ENCODE measurements at regions not wholly inside any gene's neighbourhood (a gene's known extent, or its start where the extent isn't known, plus 50 kb on each side); places are given as distances from the start of the nearest gene placed in this dataset.

DNA sequence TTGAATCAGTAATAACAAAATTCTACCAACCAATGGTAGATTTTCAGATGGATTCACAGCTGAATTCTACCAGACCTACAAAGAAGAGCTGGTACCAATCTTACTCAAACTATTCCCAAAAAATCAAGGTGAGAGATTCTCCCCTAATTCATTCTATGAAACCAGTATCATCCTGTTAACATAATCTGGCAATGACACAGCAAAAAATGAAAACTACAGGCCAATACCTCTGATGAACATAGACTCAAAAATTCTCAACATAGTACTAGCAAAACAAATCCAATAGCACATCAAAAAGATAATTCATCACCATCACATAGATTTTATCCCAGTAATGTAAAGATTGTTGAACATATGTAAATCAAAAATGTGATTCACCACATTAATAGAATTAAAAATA is 234.4 kb upstream of the KIF2B start:
- no peaks in the 10 kb centered on the region for H3K4me1 ChIP-seq (ENCODE audit: insufficient read depth, low read length)
- peaks cover 82% of the 10 kb centered on the region for H3K9me3 ChIP-seq (ENCODE audit: low read length)
- ChIA-PET POLR2A (no interaction called here), CTCF (ENCODE audit: low intra/inter-chr PET ratio, low total read pairs) (no interaction called here)
- H3K9ac ChIP-seq (ENCODE audit: insufficient read depth, low read depth, low read length), result no peak overlapping the region
- H3K4me2 ChIP-seq (ENCODE audit: low read depth, low read length), result no peak overlapping the region
- peak; percentile 77 for TF ChIP-seq NFE2L2 (IDR thresholded peaks at IDR 0.05; ENCODE audit: low read length)
- no peak for TF ChIP-seq TCF12 (IDR thresholded peaks at IDR 0.05)
- TF ChIP-seq TCF12 (CRISPR knock-in tag; IDR thresholded peaks at IDR 0.05), result no peak
- H2AFZ ChIP-seq (ENCODE audit: low read length), result no peak overlapping the region
- FAIRE-seq (no peak), ATAC-seq (no peak), DNase-seq (ENCODE audit: low spot score) (no peak)
- in situ Hi-C loops (cut with HindIII; ENCODE audit: extremely low pct_ligation_motif_present, low pct_unique_long_range_greater_than_20kb) (no loop called here), intact Hi-C loops (cut with micrococcal nuclease; ENCODE audit: unreplicated experiment) (no loop called here)
- no peaks in the 10 kb centered on the region for H3K36me3 ChIP-seq (replicated peaks in 1 of 2; ENCODE audit: control insufficient read depth in 1 of 2, insufficient read depth in 2 of 2, low read length in 2 of 2)
- no peaks in the 10 kb centered on the region for H3K79me2 ChIP-seq (ENCODE audit: insufficient read depth, low read length)
- H4K20me1 ChIP-seq (ENCODE audit: insufficient read depth, low read length), result no peaks in the 10 kb centered on the region
- H3K27ac ChIP-seq (ENCODE audit: extremely low read length, insufficient read depth, low read length), result no peak overlapping the region
- no TSS peak for BruUV-seq (replicated peaks)
- no peaks in the 10 kb centered on the region for H3K27me3 ChIP-seq (ENCODE audit: control insufficient read depth in 1 of 2, insufficient read depth in 2 of 2, low read length in 2 of 2)
- no peak overlapping the region for H3K4me3 ChIP-seq (replicated peaks in 1 of 3; ENCODE audit: insufficient read depth in 1 of 3, low read depth in 2 of 3, low read length in 3 of 3)

DNA sequence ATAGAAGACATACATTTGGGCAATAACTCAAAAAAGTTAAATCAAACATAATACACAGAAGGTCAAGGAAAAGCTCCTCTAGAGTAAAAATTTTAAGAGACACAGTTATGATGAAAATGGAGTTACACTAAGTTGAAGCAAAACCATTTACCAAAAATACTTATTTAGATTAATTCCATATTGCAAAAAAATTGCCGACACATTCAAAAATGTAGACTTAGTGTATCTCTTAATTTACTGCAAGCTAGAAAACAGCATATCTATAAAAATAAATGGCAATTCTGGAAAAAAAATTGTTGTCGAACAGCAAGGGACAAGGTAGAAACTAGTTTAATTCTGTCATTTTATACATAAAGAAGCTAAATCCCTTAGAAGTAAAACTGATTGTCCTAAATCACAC is 248.7 kb upstream of the KIF2B start:
- no peak overlapping the region for H3K9ac ChIP-seq (ENCODE audit: insufficient read depth, low read depth, low read length)
- peak; percentile 81 for TF ChIP-seq MAFF (IDR thresholded peaks at IDR 0.05; ENCODE audit: low read depth, low read length)
- TF ChIP-seq ZNF30 (CRISPR knock-in tag; IDR thresholded peaks at IDR 0.05), result no peak
- peak; percentile 60 to 88 for TF ChIP-seq MAFK (conservative IDR thresholded peaks at IDR 0.05 in 1 of 2, IDR thresholded peaks at IDR 0.05 in 1 of 2; ENCODE audit: low read length in 2 of 2)
- no peak for TF ChIP-seq MXI1 (IDR thresholded peaks at IDR 0.05; ENCODE audit: borderline replicate concordance, low read depth, low read length)
- ChIA-PET POLR2A (no interaction called here), CTCF (ENCODE audit: low intra/inter-chr PET ratio, low total read pairs) (no interaction called here)
- H3K27ac ChIP-seq (ENCODE audit: extremely low read length, insufficient read depth, low read length), result no peak overlapping the region
- FAIRE-seq (no peak), ATAC-seq (no peak), DNase-seq (ENCODE audit: low spot score) (no peak)
- in situ Hi-C loops (cut with HindIII; ENCODE audit: extremely low pct_ligation_motif_present, low pct_unique_long_range_greater_than_20kb) (loop anchor here (25.0 kb wide), 1 partner anchor 88 kb away; no protein-coding TSS in a partner anchor), intact Hi-C loops (cut with micrococcal nuclease; ENCODE audit: unreplicated experiment) (no loop called here)
- no peaks in the 10 kb centered on the region for H3K36me3 ChIP-seq (replicated peaks in 1 of 2; ENCODE audit: control insufficient read depth in 1 of 2, insufficient read depth in 2 of 2, low read length in 2 of 2)
- no peak overlapping the region for H2AFZ ChIP-seq (ENCODE audit: low read length)
- no TSS peak for BruUV-seq (replicated peaks)
- peaks cover 26% of the 10 kb centered on the region for H3K9me3 ChIP-seq (ENCODE audit: low read length)
- 24% methylated on average over 2 of the region's 2 CpGs for WGBS (ENCODE audit: low lambda C conversion rate)
- no peaks in the 10 kb centered on the region for H3K4me1 ChIP-seq (ENCODE audit: insufficient read depth, low read length)
- no peaks in the 10 kb centered on the region; a peak in 1 of 5 replicates for H3K27me3 ChIP-seq (ENCODE audit: control insufficient read depth in 1 of 2, insufficient read depth in 2 of 2, low read length in 2 of 2)
- H4K20me1 ChIP-seq (ENCODE audit: insufficient read depth, low read length), result no peaks in the 10 kb centered on the region
- H3K4me2 ChIP-seq (ENCODE audit: low read depth, low read length), result no peak overlapping the region
- no peak overlapping the region for H3K4me3 ChIP-seq (replicated peaks in 1 of 3; ENCODE audit: insufficient read depth in 1 of 3, low read depth in 2 of 3, low read length in 3 of 3)
- H3K79me2 ChIP-seq (ENCODE audit: insufficient read depth, low read length), result no peaks in the 10 kb centered on the region

Measured in HepG2 (cell line).